K562 (cell line): ENCODE measurements at regions not wholly inside any gene's neighbourhood (a gene's known extent, or its start where the extent isn't known, plus 50 kb on each side); places are given as distances from the start of the nearest gene placed in this dataset.
A peak's percentile ranks its signal among the peaks of the same experiment; 100 is the strongest.

Experiments
- ATAC-seq: fragments of 200-7000 bp; cut with Tn5 transposase; 3 replicates; pipeline ENCODE4 v1.9.1; 2020; ENCODE audit warnings: moderate library complexity
- BruUV-seq: library from RNA; stranded (reverse); fragments of 400-500 nt; replicated peaks from 2 replicates; lab custom pipeline; 2021; lab: Mats Ljungman, UMichigan
- CTCF ChIA-PET: fragments of 300-600 bp; formaldehyde crosslinking; extraction: SDS; loops from one replicate; lab custom pipeline; 2021; ENCODE audit warnings: low intra/inter-chr PET ratio; lab: Yijun Ruan, JAX
- POLR2A ChIA-PET: fragments of 300-600, 350-650 bp; sonication (Branson Sonifier 250); formaldehyde crosslinking; extraction: SDS; loops from one replicate; lab custom pipeline; 2021; ENCODE audit warnings: antibody characterized with exemption, inconsistent platforms; lab: Yijun Ruan, JAX
- DNase-seq, 4 experiments: peaks; one replicate each; pipeline versions ENCODE4 v3.0.0 to v3.0.0-alpha.2; 2011 to 2018; ENCODE audit warnings: low spot score in 3 of 4, mixed read lengths in 3 of 4; ENCODE audit errors: extremely low read depth in 1 of 4
- FAIRE-seq: peaks from 2 replicates; lab custom pipeline; 2011; peaks lifted over from hg19 to GRCh38; lab: Jason Lieb, UNC
- H2AFZ ChIP-seq: 2 replicates; pipeline ENCODE4 v1.6.0; 2011; ENCODE audit warnings: low read depth, low read length, control low read depth, inconsistent platforms
- H3K27ac ChIP-seq: fragments of 200-600 bp; 3 replicates; pipeline ENCODE4 v1.8.0; 2011; ENCODE audit warnings: low read depth, mild to moderate bottlenecking, control low read depth, inconsistent platforms, low read length, moderate library complexity, mixed read lengths; ENCODE audit errors: extremely low read depth
- H3K27me3 ChIP-seq, 2 experiments: fragments of 300-600 bp in 1 of 2; 2 replicates in 1 of 2; 3 replicates in 1 of 2; pipeline versions ENCODE4 v1.6.0 to v1.8.0; 2011; ENCODE audit warnings: inconsistent platforms in 2 of 2, low read length in 2 of 2, mild to moderate bottlenecking in 1 of 2, mixed read lengths in 1 of 2, moderate library complexity in 1 of 2; ENCODE audit not compliant: control insufficient read depth in 2 of 2, insufficient read depth in 2 of 2
- H3K36me3 ChIP-seq: fragments of 300-600 bp; 3 replicates; pipeline ENCODE4 v1.8.0; 2011; ENCODE audit warnings: mild to moderate bottlenecking, low read length, inconsistent platforms; ENCODE audit not compliant: control insufficient read depth, insufficient read depth
- H3K4me1 ChIP-seq, 2 experiments: fragments of 200-600 bp in 1 of 2; replicated peaks in 1 of 2; 2 replicates in 1 of 2; 3 replicates in 1 of 2; pipeline versions ENCODE4 v1.5.1 to v1.8.0; 2011; ENCODE audit warnings: inconsistent platforms in 2 of 2, low read length in 2 of 2, mild to moderate bottlenecking in 1 of 2, mixed read lengths in 1 of 2, moderate library complexity in 1 of 2; ENCODE audit not compliant: control insufficient read depth in 2 of 2, insufficient read depth in 2 of 2
- H3K4me2 ChIP-seq: 2 replicates; pipeline ENCODE4 v1.6.1; 2011; ENCODE audit warnings: low read length, control low read depth, inconsistent platforms, mixed read lengths; ENCODE audit not compliant: insufficient read depth
- H3K4me3 ChIP-seq: fragments of 200-600 bp; sonication (generic), shearing (Covaris generic); 2 replicates; pipeline ENCODE4 v1.5.1; 2016; ENCODE audit warnings: control low read depth, inconsistent platforms
- H3K79me2 ChIP-seq: fragments of 200-600 bp; 3 replicates; pipeline ENCODE4 v1.8.0; 2011; ENCODE audit warnings: low read length, inconsistent platforms; ENCODE audit not compliant: control insufficient read depth, insufficient read depth
- H3K9ac ChIP-seq, 2 experiments: 2 replicates each; pipeline versions ENCODE4 v1.6.0 to v1.6.1; 2011; ENCODE audit warnings: low read depth in 2 of 2, low read length in 2 of 2, control low read depth in 1 of 2, inconsistent platforms in 1 of 2, mild to moderate bottlenecking in 1 of 2, mixed read lengths in 1 of 2; ENCODE audit not compliant: insufficient read depth in 1 of 2
- H3K9me1 ChIP-seq: one replicate; pipeline ENCODE4 v1.6.0; 2011; ENCODE audit warnings: inconsistent platforms, mild to moderate bottlenecking, low read length, moderate library complexity; ENCODE audit not compliant: control insufficient read depth, insufficient read depth
- H3K9me3 ChIP-seq: replicated peaks from 2 replicates; pipeline ENCODE4 v1.5.1; 2011; ENCODE audit warnings: low read depth, low read length, inconsistent platforms; ENCODE audit not compliant: control insufficient read depth, insufficient read depth
- H4K20me1 ChIP-seq: replicated peaks from 2 replicates; pipeline ENCODE4 v1.6.1; 2011; ENCODE audit warnings: low read length, inconsistent platforms, mixed read lengths; ENCODE audit not compliant: control insufficient read depth, insufficient read depth
- FOXJ2 ChIP-seq: fragments of 200-800 bp; sonication (Bioruptor generic); IDR thresholded peaks from 2 replicates; pipeline ENCODE4 v1.6.1; 2016; ENCODE audit warnings: missing genetic modification characterization, missing compliant biosample characterization
- GABPA ChIP-seq: fragments of 200-800 bp; sonication (Bioruptor generic); conservative IDR thresholded peaks from 2 replicates; pipeline ENCODE4 v1.6.1; 2016; ENCODE audit warnings: low read depth, missing genetic modification characterization, missing compliant biosample characterization
- PCBP2 ChIP-seq: fragments of 200-400 bp; formaldehyde crosslinking; IDR thresholded peaks from 2 replicates; pipeline ENCODE4 v1.6.1; 2018; ENCODE audit warnings: low read length, low read depth, mild to moderate bottlenecking, moderate library complexity; ENCODE audit not compliant: poor library complexity, severe bottlenecking
- SMAD1 ChIP-seq: fragments of 150-350 bp; IDR thresholded peaks from 2 replicates; pipeline ENCODE4 v1.6.1; 2014; ENCODE audit warnings: low read length, low read depth; ENCODE audit not compliant: partially characterized antibody
- in situ Hi-C: fragments of 300-500 bp; cut with MboI; formaldehyde crosslinking; loops from 4 replicates; pipeline ENCODE4 v1.15.0; 2018; ENCODE audit warnings: inconsistent platforms, mixed read lengths
- intact Hi-C: fragments of 100-400 bp; cut with micrococcal nuclease; formaldehyde crosslinking; loops from 2 replicates; pipeline ENCODE4 v1.14.2; 2022
- TF ChIP-seq, protein P1 (sequence below), 2 experiments: fragments of 450-650 bp in 1 of 2; sonication (generic) in 1 of 2; formaldehyde crosslinking in 1 of 2; IDR thresholded peaks; 2 replicates each; pipeline versions ENCODE4 v1.7.1 to v1.9.0; 2016 to 2022; ENCODE audit warnings: inconsistent platforms in 1 of 2, mild to moderate bottlenecking in 1 of 2, missing genetic modification reagents in 1 of 2
- TF ChIP-seq, protein P2 (sequence below): sonication (generic); formaldehyde crosslinking; IDR thresholded peaks from 2 replicates; pipeline ENCODE4 v1.8.0; 2022; ENCODE audit warnings: missing genetic modification reagents, mild to moderate bottlenecking, borderline replicate concordance

DNA sequence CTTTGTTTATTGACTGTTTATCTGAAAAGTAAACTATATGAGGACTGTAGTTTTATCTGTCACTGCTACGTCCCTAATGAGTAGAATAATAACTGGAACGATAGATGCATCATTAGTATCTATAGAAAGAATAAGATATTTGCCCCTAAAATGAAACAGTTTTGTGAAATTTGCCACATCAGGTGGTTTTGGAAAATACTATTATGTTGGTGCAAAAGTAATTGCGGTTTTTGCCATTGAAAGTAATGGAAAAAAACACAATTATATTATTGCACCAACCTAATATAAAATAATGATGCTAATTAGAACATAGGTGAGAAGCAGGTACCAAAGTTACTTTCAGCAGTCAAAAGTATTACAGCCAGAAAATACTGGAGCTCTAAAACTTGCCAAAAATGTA, 158.3 kb downstream of the PABPC4L start (continued):
- TF ChIP-seq, protein P1, sequence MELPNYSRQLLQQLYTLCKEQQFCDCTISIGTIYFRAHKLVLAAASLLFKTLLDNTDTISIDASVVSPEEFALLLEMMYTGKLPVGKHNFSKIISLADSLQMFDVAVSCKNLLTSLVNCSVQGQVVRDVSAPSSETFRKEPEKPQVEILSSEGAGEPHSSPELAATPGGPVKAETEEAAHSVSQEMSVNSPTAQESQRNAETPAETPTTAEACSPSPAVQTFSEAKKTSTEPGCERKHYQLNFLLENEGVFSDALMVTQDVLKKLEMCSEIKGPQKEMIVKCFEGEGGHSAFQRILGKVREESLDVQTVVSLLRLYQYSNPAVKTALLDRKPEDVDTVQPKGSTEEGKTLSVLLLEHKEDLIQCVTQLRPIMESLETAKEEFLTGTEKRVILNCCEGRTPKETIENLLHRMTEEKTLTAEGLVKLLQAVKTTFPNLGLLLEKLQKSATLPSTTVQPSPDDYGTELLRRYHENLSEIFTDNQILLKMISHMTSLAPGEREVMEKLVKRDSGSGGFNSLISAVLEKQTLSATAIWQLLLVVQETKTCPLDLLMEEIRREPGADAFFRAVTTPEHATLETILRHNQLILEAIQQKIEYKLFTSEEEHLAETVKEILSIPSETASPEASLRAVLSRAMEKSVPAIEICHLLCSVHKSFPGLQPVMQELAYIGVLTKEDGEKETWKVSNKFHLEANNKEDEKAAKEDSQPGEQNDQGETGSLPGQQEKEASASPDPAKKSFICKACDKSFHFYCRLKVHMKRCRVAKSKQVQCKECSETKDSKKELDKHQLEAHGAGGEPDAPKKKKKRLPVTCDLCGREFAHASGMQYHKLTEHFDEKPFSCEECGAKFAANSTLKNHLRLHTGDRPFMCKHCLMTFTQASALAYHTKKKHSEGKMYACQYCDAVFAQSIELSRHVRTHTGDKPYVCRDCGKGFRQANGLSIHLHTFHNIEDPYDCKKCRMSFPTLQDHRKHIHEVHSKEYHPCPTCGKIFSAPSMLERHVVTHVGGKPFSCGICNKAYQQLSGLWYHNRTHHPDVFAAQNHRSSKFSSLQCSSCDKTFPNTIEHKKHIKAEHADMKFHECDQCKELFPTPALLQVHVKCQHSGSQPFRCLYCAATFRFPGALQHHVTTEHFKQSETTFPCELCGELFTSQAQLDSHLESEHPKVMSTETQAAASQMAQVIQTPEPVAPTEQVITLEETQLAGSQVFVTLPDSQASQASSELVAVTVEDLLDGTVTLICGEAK (IDR thresholded peaks at IDR 0.05), result 0 out of 2 replicates have a peak, but pooled peaks have one; percentile 42
- TF ChIP-seq, protein P1 (CRISPR knock-in tag; IDR thresholded peaks at IDR 0.05), result no peak

DNA sequence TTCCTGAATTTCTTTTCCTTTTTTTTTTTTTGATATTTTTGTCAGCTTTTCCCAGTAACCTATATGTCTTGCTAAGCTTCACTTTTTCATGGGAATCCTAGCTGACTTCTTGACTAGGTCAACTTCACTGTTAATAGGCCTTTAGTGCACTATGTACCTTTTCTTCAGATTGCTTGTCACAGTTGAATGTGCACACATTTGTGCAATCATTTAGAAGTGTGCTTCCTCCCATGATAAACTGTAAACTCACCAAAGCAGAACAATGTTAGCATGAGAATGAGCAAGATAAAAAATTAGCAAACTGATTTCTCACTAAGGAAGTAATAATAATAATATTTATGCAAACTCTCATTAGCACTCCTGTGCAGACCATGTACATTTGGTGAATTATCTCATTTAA, 173.2 kb downstream of the PABPC4L start:
- Histone ChIP-seq H3K4me3 (no peak overlapping the region), H3K9ac (no peak overlapping the region), H2AFZ (no peak overlapping the region), H3K79me2 (no peaks in the 10 kb centered on the region), H3K9me1 (no peaks in the 10 kb centered on the region), H3K27ac (no peak overlapping the region), H3K4me2 (no peak overlapping the region), H3K36me3 (no peaks in the 10 kb centered on the region), H4K20me1 (no peaks in the 10 kb centered on the region), H3K27me3 (no peaks in the 10 kb centered on the region), H3K9me3 (no peaks in the 10 kb centered on the region), H3K4me1 (no peaks in the 10 kb centered on the region)
- CTCF ChIA-PET, result no interaction called here
- in situ Hi-C loops (no loop called here), intact Hi-C loops (no loop called here)
- TF ChIP-seq SMAD1, result no peak
- TF ChIP-seq GABPA, result no peak
- TF ChIP-seq PCBP2, result no peak
- no peak for TF ChIP-seq FOXJ2 (tag)
- TF ChIP-seq, protein P2, sequence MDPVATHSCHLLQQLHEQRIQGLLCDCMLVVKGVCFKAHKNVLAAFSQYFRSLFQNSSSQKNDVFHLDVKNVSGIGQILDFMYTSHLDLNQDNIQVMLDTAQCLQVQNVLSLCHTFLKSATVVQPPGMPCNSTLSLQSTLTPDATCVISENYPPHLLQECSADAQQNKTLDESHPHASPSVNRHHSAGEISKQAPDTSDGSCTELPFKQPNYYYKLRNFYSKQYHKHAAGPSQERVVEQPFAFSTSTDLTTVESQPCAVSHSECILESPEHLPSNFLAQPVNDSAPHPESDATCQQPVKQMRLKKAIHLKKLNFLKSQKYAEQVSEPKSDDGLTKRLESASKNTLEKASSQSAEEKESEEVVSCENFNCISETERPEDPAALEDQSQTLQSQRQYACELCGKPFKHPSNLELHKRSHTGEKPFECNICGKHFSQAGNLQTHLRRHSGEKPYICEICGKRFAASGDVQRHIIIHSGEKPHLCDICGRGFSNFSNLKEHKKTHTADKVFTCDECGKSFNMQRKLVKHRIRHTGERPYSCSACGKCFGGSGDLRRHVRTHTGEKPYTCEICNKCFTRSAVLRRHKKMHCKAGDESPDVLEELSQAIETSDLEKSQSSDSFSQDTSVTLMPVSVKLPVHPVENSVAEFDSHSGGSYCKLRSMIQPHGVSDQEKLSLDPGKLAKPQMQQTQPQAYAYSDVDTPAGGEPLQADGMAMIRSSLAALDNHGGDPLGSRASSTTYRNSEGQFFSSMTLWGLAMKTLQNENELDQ, result no peak
- POLR2A ChIA-PET, result no interaction called here
- no TSS peak for BruUV-seq
- ATAC-seq, result no peak
- no peak for DNase-seq
- no peak for FAIRE-seq
